Loucy (cell line): ENCODE measurements at regions not wholly inside any gene's neighbourhood (a gene's known extent, or its start where the extent isn't known, plus 50 kb on each side); places are given as distances from the start of the nearest gene placed in this dataset.

ENCODE experiments used
- EZH2phosphoT487 ChIP-seq: fragments of 200-600 bp; IDR thresholded peaks from 2 replicates; pipeline ENCODE4 v1.6.1; 2018; ENCODE audit warnings: antibody characterized with exemption, mild to moderate bottlenecking, moderate library complexity, borderline replicate concordance
- TF ChIP-seq, protein P1 (sequence below): fragments of 200-600 bp; sonication (generic); conservative IDR thresholded peaks from 2 replicates; pipeline ENCODE4 v1.5.1; 2014; ENCODE audit warnings: mild to moderate bottlenecking, antibody characterized with exemption, low read length

DNA sequence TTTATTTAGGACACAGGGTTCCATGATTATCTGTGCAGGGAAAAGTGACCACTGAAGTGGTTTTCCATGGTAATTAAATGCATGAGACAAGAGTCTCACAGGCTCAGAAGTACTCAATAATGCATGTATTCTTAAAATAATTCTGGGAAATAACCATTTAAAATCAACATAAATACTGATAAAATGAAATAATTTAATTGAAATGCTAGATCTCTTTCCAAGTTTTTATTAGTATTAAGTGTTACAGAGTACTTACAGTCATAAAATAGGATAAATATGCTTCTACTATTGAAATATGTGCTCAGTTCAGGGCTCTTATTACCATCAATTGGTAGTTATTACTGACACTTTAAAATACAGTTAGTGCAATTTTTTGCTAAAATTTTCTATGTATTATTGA, 916.0 kb upstream of the GJE1 start:
- TF ChIP-seq, protein P1, sequence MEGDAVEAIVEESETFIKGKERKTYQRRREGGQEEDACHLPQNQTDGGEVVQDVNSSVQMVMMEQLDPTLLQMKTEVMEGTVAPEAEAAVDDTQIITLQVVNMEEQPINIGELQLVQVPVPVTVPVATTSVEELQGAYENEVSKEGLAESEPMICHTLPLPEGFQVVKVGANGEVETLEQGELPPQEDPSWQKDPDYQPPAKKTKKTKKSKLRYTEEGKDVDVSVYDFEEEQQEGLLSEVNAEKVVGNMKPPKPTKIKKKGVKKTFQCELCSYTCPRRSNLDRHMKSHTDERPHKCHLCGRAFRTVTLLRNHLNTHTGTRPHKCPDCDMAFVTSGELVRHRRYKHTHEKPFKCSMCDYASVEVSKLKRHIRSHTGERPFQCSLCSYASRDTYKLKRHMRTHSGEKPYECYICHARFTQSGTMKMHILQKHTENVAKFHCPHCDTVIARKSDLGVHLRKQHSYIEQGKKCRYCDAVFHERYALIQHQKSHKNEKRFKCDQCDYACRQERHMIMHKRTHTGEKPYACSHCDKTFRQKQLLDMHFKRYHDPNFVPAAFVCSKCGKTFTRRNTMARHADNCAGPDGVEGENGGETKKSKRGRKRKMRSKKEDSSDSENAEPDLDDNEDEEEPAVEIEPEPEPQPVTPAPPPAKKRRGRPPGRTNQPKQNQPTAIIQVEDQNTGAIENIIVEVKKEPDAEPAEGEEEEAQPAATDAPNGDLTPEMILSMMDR: no peak
- TF ChIP-seq EZH2phosphoT487: no peak
